ENCODE measurements at regions not wholly inside any gene's neighbourhood (a gene's known extent, or its start where the extent isn't known, plus 50 kb on each side); places are given as distances from the start of the nearest gene placed in this dataset.

DNA sequence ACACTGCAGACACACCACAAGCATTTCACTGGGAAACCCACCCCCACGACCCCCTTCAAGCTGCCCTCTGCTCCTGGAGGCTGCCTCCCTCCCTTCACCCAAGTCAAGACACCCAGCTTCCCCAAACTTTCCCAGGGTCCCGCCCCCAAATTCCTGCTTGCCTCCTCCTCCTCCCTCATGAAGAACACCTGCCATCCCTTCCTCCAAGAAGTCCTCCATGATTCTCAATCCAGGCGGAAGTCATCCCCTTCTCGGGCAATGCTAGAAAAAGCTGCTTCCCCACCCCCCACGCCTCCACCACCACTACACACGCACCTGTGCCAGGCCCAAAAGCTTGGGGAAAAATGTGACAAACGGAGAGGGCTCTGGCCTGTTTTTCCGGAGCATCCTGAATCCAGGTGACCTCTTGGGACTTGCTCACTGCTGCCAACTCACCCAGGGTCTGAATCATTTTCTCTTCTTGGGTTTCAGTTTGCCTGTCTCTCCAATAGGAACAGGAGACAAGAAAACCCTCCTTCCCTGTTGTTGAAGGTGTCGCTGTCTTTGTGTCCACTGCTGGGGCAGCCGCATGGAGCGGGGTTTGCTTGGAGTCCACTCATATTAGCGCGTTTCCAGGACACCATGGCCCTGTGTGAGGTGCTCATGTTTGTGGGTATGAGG lies 101.0 kb upstream of the CASZ1 start:
- no peak overlapping the region for H3K4me3 ChIP-seq (ENCODE audit: low read depth in 1 of 3, low read length in 3 of 3)
- H3K27me3 ChIP-seq (ENCODE audit: control insufficient read depth in 4 of 4, insufficient read depth in 4 of 4, low read length in 3 of 4) = no peaks in the 10 kb centered on the region
- no peak for TF ChIP-seq RXRA (IDR thresholded peaks at IDR 0.05)
- no peak for TF ChIP-seq SP1 (IDR thresholded peaks at IDR 0.05)
- TF ChIP-seq, protein P1, sequence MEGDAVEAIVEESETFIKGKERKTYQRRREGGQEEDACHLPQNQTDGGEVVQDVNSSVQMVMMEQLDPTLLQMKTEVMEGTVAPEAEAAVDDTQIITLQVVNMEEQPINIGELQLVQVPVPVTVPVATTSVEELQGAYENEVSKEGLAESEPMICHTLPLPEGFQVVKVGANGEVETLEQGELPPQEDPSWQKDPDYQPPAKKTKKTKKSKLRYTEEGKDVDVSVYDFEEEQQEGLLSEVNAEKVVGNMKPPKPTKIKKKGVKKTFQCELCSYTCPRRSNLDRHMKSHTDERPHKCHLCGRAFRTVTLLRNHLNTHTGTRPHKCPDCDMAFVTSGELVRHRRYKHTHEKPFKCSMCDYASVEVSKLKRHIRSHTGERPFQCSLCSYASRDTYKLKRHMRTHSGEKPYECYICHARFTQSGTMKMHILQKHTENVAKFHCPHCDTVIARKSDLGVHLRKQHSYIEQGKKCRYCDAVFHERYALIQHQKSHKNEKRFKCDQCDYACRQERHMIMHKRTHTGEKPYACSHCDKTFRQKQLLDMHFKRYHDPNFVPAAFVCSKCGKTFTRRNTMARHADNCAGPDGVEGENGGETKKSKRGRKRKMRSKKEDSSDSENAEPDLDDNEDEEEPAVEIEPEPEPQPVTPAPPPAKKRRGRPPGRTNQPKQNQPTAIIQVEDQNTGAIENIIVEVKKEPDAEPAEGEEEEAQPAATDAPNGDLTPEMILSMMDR (IDR thresholded peaks at IDR 0.05; ENCODE audit: low read depth, low read length, missing input control) = no peak
- TF ChIP-seq, protein P2, sequence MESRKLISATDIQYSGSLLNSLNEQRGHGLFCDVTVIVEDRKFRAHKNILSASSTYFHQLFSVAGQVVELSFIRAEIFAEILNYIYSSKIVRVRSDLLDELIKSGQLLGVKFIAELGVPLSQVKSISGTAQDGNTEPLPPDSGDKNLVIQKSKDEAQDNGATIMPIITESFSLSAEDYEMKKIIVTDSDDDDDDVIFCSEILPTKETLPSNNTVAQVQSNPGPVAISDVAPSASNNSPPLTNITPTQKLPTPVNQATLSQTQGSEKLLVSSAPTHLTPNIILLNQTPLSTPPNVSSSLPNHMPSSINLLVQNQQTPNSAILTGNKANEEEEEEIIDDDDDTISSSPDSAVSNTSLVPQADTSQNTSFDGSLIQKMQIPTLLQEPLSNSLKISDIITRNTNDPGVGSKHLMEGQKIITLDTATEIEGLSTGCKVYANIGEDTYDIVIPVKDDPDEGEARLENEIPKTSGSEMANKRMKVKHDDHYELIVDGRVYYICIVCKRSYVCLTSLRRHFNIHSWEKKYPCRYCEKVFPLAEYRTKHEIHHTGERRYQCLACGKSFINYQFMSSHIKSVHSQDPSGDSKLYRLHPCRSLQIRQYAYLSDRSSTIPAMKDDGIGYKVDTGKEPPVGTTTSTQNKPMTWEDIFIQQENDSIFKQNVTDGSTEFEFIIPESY (IDR thresholded peaks at IDR 0.05) = no peak
- TF ChIP-seq RAD21 (IDR thresholded peaks at IDR 0.05) = no peak
- TF ChIP-seq NR2F2 (IDR thresholded peaks at IDR 0.05) = no peak
- TF ChIP-seq FOXA2 (IDR thresholded peaks at IDR 0.05) = no peak
- TF ChIP-seq EGR1 (IDR thresholded peaks at IDR 0.05; ENCODE audit: low read depth in 2 of 2) = no peak
- no peak for TF ChIP-seq HNF4A (conservative IDR thresholded peaks at IDR 0.05)
- TF ChIP-seq TAF1 (conservative IDR thresholded peaks at IDR 0.05) = no peak
- TF ChIP-seq FOXA1 (IDR thresholded peaks at IDR 0.05) = no peak
- TF ChIP-seq GABPA (IDR thresholded peaks at IDR 0.05 in 1 of 2, conservative IDR thresholded peaks at IDR 0.05 in 1 of 2) = no peak
- 87% methylated on average over 13 of the region's 13 CpGs for WGBS
- no peaks in the 10 kb centered on the region for H3K9me3 ChIP-seq (ENCODE audit: control insufficient read depth in 4 of 4, low read length in 3 of 4)
- no peak overlapping the region for H3K27ac ChIP-seq (ENCODE audit: low read depth in 1 of 2, low read length in 2 of 2)
- no peak overlapping the region for H3K9ac ChIP-seq (ENCODE audit: low read depth in 1 of 2, low read length in 2 of 2)
- no peaks in the 10 kb centered on the region for H3K4me1 ChIP-seq (ENCODE audit: control insufficient read depth in 4 of 4, insufficient read depth in 4 of 4, low read length in 3 of 4)
- H3K36me3 ChIP-seq (ENCODE audit: control insufficient read depth in 4 of 4, insufficient read depth in 3 of 4, low read depth in 1 of 4, low read length in 3 of 4) = no peaks in the 10 kb centered on the region
- no peak for DNase-seq (ENCODE audit: low spot score)

DNA sequence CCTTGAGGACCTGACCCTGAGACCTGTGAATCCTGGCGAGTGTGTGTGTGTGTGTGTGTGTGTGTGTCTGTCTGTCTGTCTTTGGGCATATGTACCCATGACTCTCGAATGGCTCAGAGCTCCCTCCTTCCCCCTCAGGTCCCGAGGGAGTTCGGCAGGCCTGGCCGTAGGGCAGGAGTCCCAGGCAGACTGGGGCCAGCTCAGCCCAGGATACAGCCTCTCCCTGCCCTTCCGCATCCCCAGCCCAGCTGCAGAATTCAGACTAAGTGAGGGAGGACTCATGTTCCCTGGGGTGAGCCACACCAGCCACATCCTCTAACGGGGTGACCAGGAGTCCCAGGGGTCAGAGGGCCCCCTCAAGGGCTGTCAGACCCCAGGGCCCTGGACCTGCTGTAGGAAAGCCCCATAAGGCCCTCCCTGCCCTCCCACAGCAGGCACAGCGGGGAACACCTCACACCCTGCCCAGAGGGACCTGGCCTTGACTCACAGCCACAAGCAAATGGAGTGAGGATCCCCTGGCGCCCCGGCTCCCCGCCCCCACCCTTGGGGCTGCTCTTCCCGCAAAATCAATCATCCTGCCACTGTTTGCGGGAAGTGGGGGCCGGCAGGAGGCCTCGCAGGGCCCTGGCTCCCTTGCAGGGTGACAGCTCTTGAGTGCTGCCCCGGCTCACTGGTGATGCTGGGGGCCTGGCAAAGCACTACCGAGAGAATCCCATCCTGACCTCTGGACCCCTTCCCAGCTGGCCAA lies 101.7 kb upstream of the CASZ1 start:
- Histone ChIP-seq H3K4me1 (ENCODE audit: control insufficient read depth in 4 of 4, insufficient read depth in 4 of 4, low read length in 3 of 4) (no peaks in the 10 kb centered on the region), H3K9me3 (ENCODE audit: control insufficient read depth in 4 of 4, low read length in 3 of 4) (no peaks in the 10 kb centered on the region), H3K27ac (ENCODE audit: low read depth in 1 of 2, low read length in 2 of 2) (no peak overlapping the region), H3K9ac (ENCODE audit: low read depth in 1 of 2, low read length in 2 of 2) (no peak overlapping the region), H3K27me3 (ENCODE audit: control insufficient read depth in 4 of 4, insufficient read depth in 4 of 4, low read length in 3 of 4) (no peaks in the 10 kb centered on the region), H3K4me3 (ENCODE audit: low read depth in 1 of 3, low read length in 3 of 3) (no peak overlapping the region), H3K36me3 (ENCODE audit: control insufficient read depth in 4 of 4, insufficient read depth in 3 of 4, low read depth in 1 of 4, low read length in 3 of 4) (no peaks in the 10 kb centered on the region)
- WGBS = 54% methylated on average over 17 of the region's 17 CpGs
- DNase-seq (ENCODE audit: low spot score) = no peak
- TF ChIP-seq JUND (IDR thresholded peaks at IDR 0.05) = no peak
- TF ChIP-seq EGR1 (IDR thresholded peaks at IDR 0.05; ENCODE audit: low read depth in 2 of 2) = no peak
- TF ChIP-seq NR2F2 (IDR thresholded peaks at IDR 0.05) = no peak
- TF ChIP-seq, protein P3, sequence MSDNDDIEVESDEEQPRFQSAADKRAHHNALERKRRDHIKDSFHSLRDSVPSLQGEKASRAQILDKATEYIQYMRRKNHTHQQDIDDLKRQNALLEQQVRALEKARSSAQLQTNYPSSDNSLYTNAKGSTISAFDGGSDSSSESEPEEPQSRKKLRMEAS (IDR thresholded peaks at IDR 0.05) = no peak
- no peak for TF ChIP-seq GABPA (IDR thresholded peaks at IDR 0.05 in 1 of 2, conservative IDR thresholded peaks at IDR 0.05 in 1 of 2)
- TF ChIP-seq, protein P1 (IDR thresholded peaks at IDR 0.05; ENCODE audit: low read depth, low read length, missing input control) = no peak
- TF ChIP-seq, protein P4, sequence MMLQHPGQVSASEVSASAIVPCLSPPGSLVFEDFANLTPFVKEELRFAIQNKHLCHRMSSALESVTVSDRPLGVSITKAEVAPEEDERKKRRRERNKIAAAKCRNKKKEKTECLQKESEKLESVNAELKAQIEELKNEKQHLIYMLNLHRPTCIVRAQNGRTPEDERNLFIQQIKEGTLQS (IDR thresholded peaks at IDR 0.05) = no peak
- no peak for TF ChIP-seq RXRA (IDR thresholded peaks at IDR 0.05)
- no peak for TF ChIP-seq RAD21 (IDR thresholded peaks at IDR 0.05)
- TF ChIP-seq, protein P5, sequence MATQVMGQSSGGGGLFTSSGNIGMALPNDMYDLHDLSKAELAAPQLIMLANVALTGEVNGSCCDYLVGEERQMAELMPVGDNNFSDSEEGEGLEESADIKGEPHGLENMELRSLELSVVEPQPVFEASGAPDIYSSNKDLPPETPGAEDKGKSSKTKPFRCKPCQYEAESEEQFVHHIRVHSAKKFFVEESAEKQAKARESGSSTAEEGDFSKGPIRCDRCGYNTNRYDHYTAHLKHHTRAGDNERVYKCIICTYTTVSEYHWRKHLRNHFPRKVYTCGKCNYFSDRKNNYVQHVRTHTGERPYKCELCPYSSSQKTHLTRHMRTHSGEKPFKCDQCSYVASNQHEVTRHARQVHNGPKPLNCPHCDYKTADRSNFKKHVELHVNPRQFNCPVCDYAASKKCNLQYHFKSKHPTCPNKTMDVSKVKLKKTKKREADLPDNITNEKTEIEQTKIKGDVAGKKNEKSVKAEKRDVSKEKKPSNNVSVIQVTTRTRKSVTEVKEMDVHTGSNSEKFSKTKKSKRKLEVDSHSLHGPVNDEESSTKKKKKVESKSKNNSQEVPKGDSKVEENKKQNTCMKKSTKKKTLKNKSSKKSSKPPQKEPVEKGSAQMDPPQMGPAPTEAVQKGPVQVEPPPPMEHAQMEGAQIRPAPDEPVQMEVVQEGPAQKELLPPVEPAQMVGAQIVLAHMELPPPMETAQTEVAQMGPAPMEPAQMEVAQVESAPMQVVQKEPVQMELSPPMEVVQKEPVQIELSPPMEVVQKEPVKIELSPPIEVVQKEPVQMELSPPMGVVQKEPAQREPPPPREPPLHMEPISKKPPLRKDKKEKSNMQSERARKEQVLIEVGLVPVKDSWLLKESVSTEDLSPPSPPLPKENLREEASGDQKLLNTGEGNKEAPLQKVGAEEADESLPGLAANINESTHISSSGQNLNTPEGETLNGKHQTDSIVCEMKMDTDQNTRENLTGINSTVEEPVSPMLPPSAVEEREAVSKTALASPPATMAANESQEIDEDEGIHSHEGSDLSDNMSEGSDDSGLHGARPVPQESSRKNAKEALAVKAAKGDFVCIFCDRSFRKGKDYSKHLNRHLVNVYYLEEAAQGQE (IDR thresholded peaks at IDR 0.05) = no peak
- no peak for TF ChIP-seq FOXA2 (IDR thresholded peaks at IDR 0.05)
- TF ChIP-seq SP1 (IDR thresholded peaks at IDR 0.05) = no peak
- no peak for TF ChIP-seq HNF4G (IDR thresholded peaks at IDR 0.05)
